ENCODE measurements at regions not wholly inside any gene's neighbourhood (a gene's known extent, or its start where the extent isn't known, plus 50 kb on each side); places are given as distances from the start of the nearest gene placed in this dataset.

GRCh38 chr4:91935217-91935616 is 368.5 kb upstream of the GRID2 start:
- no peak for ATAC-seq
- H3K4me3 ChIP-seq, result no peak overlapping the region
- WGBS, 2 donors, result 65 to 66% methylated on average over 6 of the region's 6 CpGs
- H3K9me3 ChIP-seq, result no peaks in the 10 kb centered on the region
- DNase-seq, result no peak
- intact Hi-C loops (cut with DNase I), result no loop called here
- TF ChIP-seq CTCF (IDR thresholded peaks at IDR 0.05), result no peak
- no peak for TF ChIP-seq POLR2A (IDR thresholded peaks at IDR 0.05)
- H3K4me1 ChIP-seq, result no peaks in the 10 kb centered on the region
- no peaks in the 10 kb centered on the region for H3K27me3 ChIP-seq
- no peaks in the 10 kb centered on the region for H3K36me3 ChIP-seq (replicated peaks in 1 of 2; ENCODE audit: insufficient read depth in 1 of 2, low read depth in 2 of 2)
- no peak overlapping the region for H3K27ac ChIP-seq

GRCh38 chr4:91936311-91936710 is 367.5 kb upstream of the GRID2 start:
- Histone ChIP-seq H3K27me3 (no peaks in the 10 kb centered on the region), H3K36me3 (replicated peaks in 1 of 2; ENCODE audit: insufficient read depth in 1 of 2, low read depth in 2 of 2) (no peaks in the 10 kb centered on the region), H3K4me3 (no peak overlapping the region), H3K27ac (no peak overlapping the region), H3K4me1 (no peaks in the 10 kb centered on the region), H3K9me3 (no peaks in the 10 kb centered on the region)
- TF ChIP-seq POLR2A (IDR thresholded peaks at IDR 0.05) (no peak), CTCF (IDR thresholded peaks at IDR 0.05) (no peak)
- intact Hi-C loops (cut with DNase I), result no loop called here
- ATAC-seq (no peak), DNase-seq (no peak)
- 54 to 59% methylated on average over 3 of the region's 3 CpGs for WGBS, 2 donors

- no peaks in the 10 kb centered on the region for H3K36me3 ChIP-seq (replicated peaks in 1 of 2; ENCODE audit: insufficient read depth in 1 of 2, low read depth in 2 of 2)
- 76 to 79% methylated on average over 2 of the region's 2 CpGs for WGBS, 2 donors
- intact Hi-C loops (cut with DNase I), result no loop called here
- DNase-seq (no peak), ATAC-seq (no peak)
- TF ChIP-seq POLR2A (IDR thresholded peaks at IDR 0.05), result no peak
- TF ChIP-seq CTCF (IDR thresholded peaks at IDR 0.05), result no peak
- no peaks in the 10 kb centered on the region for H3K4me1 ChIP-seq
- H3K27ac ChIP-seq, result no peak overlapping the region
- no peaks in the 10 kb centered on the region for H3K9me3 ChIP-seq
- no peak overlapping the region for H3K4me3 ChIP-seq
- H3K27me3 ChIP-seq, result no peaks in the 10 kb centered on the region
Measured at GRCh38 chr4:91957963-91958362, 345.8 kb upstream of the GRID2 start.

- Histone ChIP-seq H3K36me3 (replicated peaks in 1 of 2; ENCODE audit: insufficient read depth in 1 of 2, low read depth in 2 of 2) (no peaks in the 10 kb centered on the region), H3K27ac (no peak overlapping the region), H3K4me3 (no peak overlapping the region), H3K27me3 (no peaks in the 10 kb centered on the region), H3K9me3 (no peaks in the 10 kb centered on the region), H3K4me1 (peaks cover 3% of the 10 kb centered on the region)
- intact Hi-C loops (cut with DNase I), result no loop called here
- DNase-seq (no peak), ATAC-seq (no peak)
- TF ChIP-seq POLR2A (IDR thresholded peaks at IDR 0.05) (no peak), CTCF (IDR thresholded peaks at IDR 0.05) (no peak)
- 31 to 38% methylated on average over 2 of the region's 2 CpGs for WGBS, 2 donors
Measured at GRCh38 chr4:91958596-91958995, 345.2 kb upstream of the GRID2 start.

- Histone ChIP-seq H3K36me3 (replicated peaks in 1 of 2; ENCODE audit: insufficient read depth in 1 of 2, low read depth in 2 of 2) (no peaks in the 10 kb centered on the region), H3K9me3 (no peaks in the 10 kb centered on the region), H3K4me3 (no peak overlapping the region), H3K4me1 (peaks cover 3% of the 10 kb centered on the region), H3K27ac (no peak overlapping the region), H3K27me3 (no peaks in the 10 kb centered on the region)
- no peak for DNase-seq
- ATAC-seq, result no peak
- TF ChIP-seq CTCF (IDR thresholded peaks at IDR 0.05) (no peak), POLR2A (IDR thresholded peaks at IDR 0.05) (no peak)
- intact Hi-C loops (cut with DNase I), result no loop called here
Measured at GRCh38 chr4:91961504-91961903, 342.3 kb upstream of the GRID2 start.

Measured in body of pancreas (tissue), 4 donors.